ENCODE measurements at regions not wholly inside any gene's neighbourhood (a gene's known extent, or its start where the extent isn't known, plus 50 kb on each side); places are given as distances from the start of the nearest gene placed in this dataset.
"Not testable (repeated sequence)": the region's sequence is repeated elsewhere in the genome, so short reads cannot be mapped to it uniquely, and the experiment has no call there.

DNA sequence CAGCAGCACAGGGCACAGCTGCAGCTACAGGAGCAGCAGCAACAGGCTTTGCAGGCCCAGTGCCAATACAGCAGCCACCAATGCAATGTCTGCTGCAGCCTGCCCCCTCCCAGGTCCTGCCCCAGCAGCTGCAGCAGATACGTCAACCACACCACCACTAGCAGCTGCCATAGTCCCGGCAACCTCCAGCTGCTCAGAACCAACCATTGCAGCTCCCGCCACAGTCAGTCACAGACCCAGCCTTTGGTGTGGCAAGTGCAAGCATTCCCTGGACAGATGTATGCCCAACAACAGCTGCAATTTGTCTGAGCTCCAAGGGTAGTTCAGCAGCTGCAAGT, 53.3 kb upstream of the TUBA3E start:
- DNase-seq (ENCODE audit: low spot score): no peak

GRCh38 chr2:130248355-130248754, 50.1 kb upstream of the TUBA3E start:
- DNase-seq (ENCODE audit: low spot score): not testable (repeated sequence)

Measured in umbilical cord (tissue), 1 donor.